IPS DF 6.9 (cell line): ENCODE measurements at regions not wholly inside any gene's neighbourhood (a gene's known extent, or its start where the extent isn't known, plus 50 kb on each side); places are given as distances from the start of the nearest gene placed in this dataset.

Experiments
- DNase-seq: peaks from one replicate; pipeline ENCODE4 v3.0.0-alpha.2; 2013; ENCODE audit warnings: low read depth, low spot score
- H3K27ac ChIP-seq: one replicate; pipeline ENCODE4 v1.5.1; 2013; ENCODE audit warnings: low read length, control low read depth
- H3K27me3 ChIP-seq: 2 replicates; pipeline ENCODE4 v1.6.1; 2013; ENCODE audit warnings: mild to moderate bottlenecking, low read length; ENCODE audit not compliant: control insufficient read depth, insufficient read depth
- H3K36me3 ChIP-seq: 2 replicates; pipeline ENCODE4 v1.6.1; 2013; ENCODE audit warnings: low read length; ENCODE audit not compliant: control insufficient read depth, insufficient read depth
- H3K4me1 ChIP-seq: 2 replicates; pipeline ENCODE4 v1.6.1; 2013; ENCODE audit warnings: low read length; ENCODE audit not compliant: control insufficient read depth, insufficient read depth
- H3K4me3 ChIP-seq: 2 replicates; pipeline ENCODE4 v1.5.1; 2013; ENCODE audit warnings: mild to moderate bottlenecking, low read length
- H3K9me3 ChIP-seq: 2 replicates; pipeline ENCODE4 v1.6.1; 2013; ENCODE audit warnings: low read length, inconsistent platforms; ENCODE audit not compliant: control insufficient read depth, insufficient read depth
- WGBS: extraction: QIAGEN DNeasy Blood & Tissue Kit; methylation state at CpG from one replicate; pipeline ENCODE4 v1.1.7; 2013; ENCODE audit warnings: mixed read lengths, missing lambda C conversion rate; ENCODE audit not compliant: insufficient read length, insufficient coverage; 5-methylcytosine and 5-hydroxymethylcytosine counted together

DNA sequence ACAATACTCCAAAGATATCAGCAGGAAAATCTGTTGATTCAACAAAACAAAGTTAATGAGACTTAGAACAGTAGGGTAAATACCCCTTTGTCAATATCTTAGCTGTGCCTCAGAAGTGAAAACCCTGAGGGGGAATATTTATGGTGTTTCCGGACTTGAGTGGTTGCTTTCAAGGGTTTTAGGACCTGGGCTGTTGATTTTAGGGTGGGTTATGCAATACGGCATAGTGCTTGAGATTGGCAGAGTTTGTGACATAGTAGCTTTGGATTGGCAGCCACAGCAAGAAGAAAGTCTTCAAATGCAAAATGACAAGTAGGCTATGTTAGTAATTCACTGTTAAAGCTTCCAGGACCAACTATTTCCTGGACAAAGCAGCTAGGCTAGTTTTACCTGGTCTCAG, 826.3 kb upstream of the CDH2 start:
- no peak for DNase-seq
- no peaks in the 10 kb centered on the region for H3K9me3 ChIP-seq
- H3K27ac ChIP-seq: no peak overlapping the region
- H3K27me3 ChIP-seq: no peaks in the 10 kb centered on the region
- no peak overlapping the region for H3K4me3 ChIP-seq
- H3K4me1 ChIP-seq: no peaks in the 10 kb centered on the region
- no peaks in the 10 kb centered on the region for H3K36me3 ChIP-seq
- WGBS: no CpG with 5 or more reads among the region's 2 CpGs

GRCh38 chr18:29002747-29003146, 825.8 kb upstream of the CDH2 start:
- H3K27me3 ChIP-seq: no peaks in the 10 kb centered on the region
- no peak overlapping the region for H3K4me3 ChIP-seq
- DNase-seq: no peak
- no peaks in the 10 kb centered on the region for H3K36me3 ChIP-seq
- H3K9me3 ChIP-seq: no peaks in the 10 kb centered on the region
- WGBS: no CpG with 5 or more reads among the region's 8 CpGs
- no peaks in the 10 kb centered on the region for H3K4me1 ChIP-seq
- H3K27ac ChIP-seq: no peak overlapping the region

- H3K9me3 ChIP-seq: no peaks in the 10 kb centered on the region
Measured at GRCh38 chr18:28999726-29000125, 822.8 kb upstream of the CDH2 start.

DNA sequence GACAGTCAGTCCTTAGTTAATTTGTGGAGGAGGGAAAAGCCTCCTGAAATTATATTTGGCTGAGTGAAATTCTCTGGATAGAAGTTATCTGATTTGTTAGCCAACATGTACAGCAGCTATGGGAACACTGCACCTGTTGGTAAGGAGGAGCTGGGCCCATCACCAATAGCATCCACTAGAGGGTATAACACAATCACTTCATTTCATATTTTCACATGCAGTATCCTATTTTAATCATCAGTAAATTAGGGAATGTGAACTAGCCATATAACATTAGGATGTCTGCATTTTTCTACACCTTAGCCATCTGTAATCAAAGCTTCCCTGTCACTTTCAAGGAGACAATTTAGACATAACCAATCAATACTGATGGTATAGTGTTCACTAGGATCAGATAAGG, 818.4 kb upstream of the CDH2 start:
- H3K36me3 ChIP-seq: no peaks in the 10 kb centered on the region
- DNase-seq: no peak

More at GRCh38 chr18:28999726-29000125, 822.8 kb upstream of the CDH2 start:
- Histone ChIP-seq H3K36me3 (no peaks in the 10 kb centered on the region), H3K27ac (no peak overlapping the region), H3K27me3 (no peaks in the 10 kb centered on the region), H3K4me1 (no peaks in the 10 kb centered on the region), H3K4me3 (no peak overlapping the region)
- DNase-seq: no peak
- WGBS: no CpG with 5 or more reads among the region's 1 CpG

GRCh38 chr18:28984731-28985130, 807.8 kb upstream of the CDH2 start:
- Histone ChIP-seq H3K9me3 (no peaks in the 10 kb centered on the region), H3K27ac (no peak overlapping the region), H3K4me1 (no peaks in the 10 kb centered on the region), H3K36me3 (no peaks in the 10 kb centered on the region), H3K4me3 (no peak overlapping the region), H3K27me3 (no peaks in the 10 kb centered on the region)
- WGBS: no CpG with 5 or more reads among the region's 1 CpG
- DNase-seq: no peak

More for the DNA sequence above, 818.4 kb upstream of the CDH2 start:
- Histone ChIP-seq H3K4me1 (no peaks in the 10 kb centered on the region), H3K9me3 (no peaks in the 10 kb centered on the region), H3K4me3 (no peak overlapping the region), H3K27ac (no peak overlapping the region), H3K27me3 (no peaks in the 10 kb centered on the region)

DNA sequence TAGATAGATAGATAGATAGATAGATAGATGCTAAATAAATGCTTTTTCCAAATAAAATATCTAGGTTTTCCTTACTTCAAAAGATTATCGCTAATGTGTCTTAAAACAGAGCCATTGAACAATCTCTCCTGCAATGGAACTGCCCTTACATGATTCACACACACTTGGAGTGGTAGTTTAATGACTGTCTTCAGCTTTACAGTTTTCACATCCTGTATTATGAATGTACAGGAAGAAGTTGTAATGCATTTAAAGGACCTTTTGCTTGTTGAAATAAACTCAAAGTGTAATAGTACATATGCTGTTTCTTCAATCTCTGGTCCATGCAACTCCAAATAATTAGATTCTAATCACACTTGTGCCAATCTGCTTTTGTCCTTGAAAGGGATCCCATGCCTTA, 797.6 kb upstream of the CDH2 start:
- Histone ChIP-seq H3K27ac (no peak overlapping the region), H3K36me3 (no peaks in the 10 kb centered on the region), H3K4me1 (no peaks in the 10 kb centered on the region), H3K9me3 (no peaks in the 10 kb centered on the region), H3K27me3 (no peaks in the 10 kb centered on the region), H3K4me3 (no peak overlapping the region)
- no CpG with 5 or more reads among the region's 1 CpG for WGBS
- DNase-seq: no peak

DNA sequence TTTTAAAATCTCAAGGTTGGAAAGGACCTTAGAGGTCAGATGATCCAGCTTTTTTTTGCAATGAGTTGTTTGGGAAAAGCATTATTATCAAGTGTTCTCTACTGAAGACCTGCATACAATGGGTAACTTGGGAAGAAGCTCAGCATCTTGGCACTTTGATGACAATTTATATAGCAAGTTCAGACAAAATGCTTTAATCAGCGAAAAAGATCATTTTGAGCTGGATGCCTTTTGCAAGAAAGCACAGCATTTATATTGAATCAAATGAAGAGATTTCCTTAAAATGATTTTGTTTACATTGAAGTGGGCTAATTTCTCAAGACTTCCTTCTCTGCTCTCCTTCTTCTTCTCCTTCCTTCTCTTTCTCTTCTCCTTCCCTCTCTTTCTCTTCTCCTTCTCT, 796.4 kb upstream of the CDH2 start:
- no peak for DNase-seq
- no peaks in the 10 kb centered on the region for H3K4me1 ChIP-seq
- H3K27me3 ChIP-seq: no peaks in the 10 kb centered on the region
- H3K27ac ChIP-seq: no peak overlapping the region
- H3K36me3 ChIP-seq: no peaks in the 10 kb centered on the region
- H3K9me3 ChIP-seq: no peaks in the 10 kb centered on the region
- no CpG with 5 or more reads among the region's 1 CpG for WGBS
- H3K4me3 ChIP-seq: no peak overlapping the region

DNA sequence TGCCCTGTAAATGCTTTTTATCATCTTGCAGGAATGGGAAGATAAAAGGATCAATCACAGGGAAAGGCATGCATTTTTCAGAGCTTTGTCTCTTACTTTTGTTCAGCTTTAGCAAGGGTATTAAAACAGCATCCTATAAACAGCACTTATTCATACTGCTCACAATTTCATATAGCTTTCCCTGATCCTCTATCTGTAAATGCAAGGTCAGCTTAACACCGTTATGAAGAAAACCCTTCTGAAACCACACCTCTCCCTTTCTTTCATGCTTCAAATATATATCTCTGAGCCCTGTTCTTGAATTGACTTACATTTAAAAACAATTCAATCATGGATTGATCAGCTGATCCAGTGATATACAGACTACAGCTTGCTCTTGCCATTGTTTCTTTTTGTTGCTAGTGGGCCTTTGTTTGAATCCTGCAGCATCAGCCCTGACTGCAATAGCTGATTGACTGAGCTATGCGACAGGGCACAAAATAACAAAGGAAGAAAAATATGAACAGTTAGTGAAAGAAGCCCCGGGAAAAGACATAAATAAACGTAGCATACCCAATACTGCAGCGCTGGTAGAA, 795.5 kb upstream of the CDH2 start:
- Histone ChIP-seq H3K27ac (no peak overlapping the region), H3K27me3 (no peaks in the 10 kb centered on the region), H3K36me3 (no peaks in the 10 kb centered on the region), H3K4me3 (no peak overlapping the region), H3K4me1 (no peaks in the 10 kb centered on the region), H3K9me3 (no peaks in the 10 kb centered on the region)
- no peak for DNase-seq
- no CpG with 5 or more reads among the region's 5 CpGs for WGBS

DNA sequence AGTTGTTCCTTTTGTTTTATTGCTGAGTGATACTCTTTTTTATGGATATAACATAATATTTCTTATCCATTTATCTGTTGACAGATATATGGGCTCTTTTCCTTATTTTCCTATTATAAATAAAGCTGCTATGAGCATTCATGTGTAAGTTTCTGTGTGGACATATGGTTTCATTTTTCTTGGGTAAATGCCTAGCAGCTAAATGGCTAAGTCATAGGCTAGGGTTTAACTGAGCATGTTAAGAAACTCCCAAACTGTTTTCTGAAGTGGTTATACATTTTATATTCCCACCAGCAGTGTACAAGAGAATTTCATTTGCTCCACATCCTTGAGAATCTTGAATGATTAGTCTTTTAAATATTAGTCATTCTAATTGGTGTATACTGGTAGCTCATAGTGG, 786.6 kb upstream of the CDH2 start:
- no peak for DNase-seq
- Histone ChIP-seq H3K9me3 (no peaks in the 10 kb centered on the region), H3K4me1 (no peaks in the 10 kb centered on the region), H3K27me3 (no peaks in the 10 kb centered on the region), H3K36me3 (no peaks in the 10 kb centered on the region), H3K27ac (no peak overlapping the region), H3K4me3 (no peak overlapping the region)

DNA sequence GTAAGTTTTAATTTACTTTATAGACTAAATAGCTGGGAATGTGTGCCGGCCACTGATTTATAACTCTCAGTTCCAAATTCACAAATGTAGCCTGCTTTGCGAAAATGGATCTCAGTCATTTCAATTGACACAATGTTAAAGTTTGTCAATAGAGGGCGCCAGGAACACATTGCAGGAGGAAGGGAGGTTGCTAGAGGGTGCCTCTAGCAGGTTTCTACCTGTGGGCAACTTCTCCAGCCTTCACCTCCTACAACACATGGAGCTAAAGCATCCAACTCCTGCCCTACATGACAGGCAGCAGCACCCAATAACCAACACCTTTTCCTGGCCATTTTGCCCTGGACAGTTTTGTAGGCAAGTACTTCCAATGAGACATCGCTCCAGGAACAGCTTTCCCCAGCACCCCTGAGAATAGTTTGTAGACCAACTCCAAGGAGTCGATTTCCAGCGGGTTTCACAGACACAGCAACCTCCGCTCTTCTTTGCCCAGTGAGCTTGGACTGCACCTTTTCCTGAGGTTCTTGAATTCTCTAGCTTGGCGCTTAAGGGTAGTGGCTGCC, 784.8 kb upstream of the CDH2 start:
- H3K27ac ChIP-seq: no peak overlapping the region
- H3K27me3 ChIP-seq: no peaks in the 10 kb centered on the region
- peak; percentile 37 for DNase-seq
- no peaks in the 10 kb centered on the region for H3K4me1 ChIP-seq
- no CpG with 5 or more reads among the region's 8 CpGs for WGBS
- no peaks in the 10 kb centered on the region for H3K36me3 ChIP-seq
- H3K9me3 ChIP-seq: no peaks in the 10 kb centered on the region
- no peak overlapping the region for H3K4me3 ChIP-seq

- Histone ChIP-seq H3K4me3 (no peak overlapping the region), H3K27ac (no peak overlapping the region)
- WGBS: no CpG with 5 or more reads among the region's 2 CpGs
Measured at GRCh38 chr18:28960146-28960545, 783.2 kb upstream of the CDH2 start.

More at GRCh38 chr18:28960146-28960545, 783.2 kb upstream of the CDH2 start:
- DNase-seq: no peak
- H3K36me3 ChIP-seq: no peaks in the 10 kb centered on the region
- H3K27me3 ChIP-seq: no peaks in the 10 kb centered on the region
- H3K4me1 ChIP-seq: no peaks in the 10 kb centered on the region
- H3K9me3 ChIP-seq: no peaks in the 10 kb centered on the region
